Naive thymus-derived CD4-positive, alpha-beta T cell (primary cell): ENCODE measurements at regions not wholly inside any gene's neighbourhood (a gene's known extent, or its start where the extent isn't known, plus 50 kb on each side); places are given as distances from the start of the nearest gene placed in this dataset.

Experiments
- ATAC-seq: fragments of 150-1000 bp; cut with Tn5 transposase; 2 replicates; pipeline ENCODE4 v1.10.0; 2021; ENCODE audit warnings: mild to moderate bottlenecking, moderate library complexity
- CTCF ChIA-PET: fragments of 350-600 bp; sonication (Branson Sonifier 250); formaldehyde crosslinking; loops from one replicate; lab custom pipeline; 2021; ENCODE audit warnings: antibody characterized with exemption; lab: Charles Lee
- POLR2A ChIA-PET: fragments of 350-600 bp; sonication (Branson Sonifier 250); formaldehyde crosslinking; loops from one replicate; lab custom pipeline; 2021; ENCODE audit warnings: antibody characterized with exemption, inconsistent platforms; lab: Charles Lee
- DNase-seq, 9 donors: peaks; one replicate each; pipeline versions ENCODE4 v3.0.0 to v3.0.0-alpha.2; 2020 to 2022; ENCODE audit warnings: mixed read lengths in 1 of 9
- H3K27ac ChIP-seq: one replicate; pipeline ENCODE4 v1.7.0; 2013; ENCODE audit warnings: mild to moderate bottlenecking, low read depth, low read length, moderate library complexity
- H3K27me3 ChIP-seq, 2 donors: one replicate each; pipeline ENCODE4 v1.7.0; 2013; ENCODE audit warnings: low read length in 2 of 2, mild to moderate bottlenecking in 2 of 2, moderate library complexity in 2 of 2; ENCODE audit not compliant: control insufficient read depth in 2 of 2, insufficient read depth in 2 of 2
- H3K36me3 ChIP-seq, 3 experiments: 1 replicate in 2 of 3; 2 replicates in 1 of 3; pipeline ENCODE4 v1.7.0; 2013; ENCODE audit warnings: low read length in 3 of 3, mild to moderate bottlenecking in 3 of 3, moderate library complexity in 1 of 3; ENCODE audit not compliant: insufficient read depth in 3 of 3, control insufficient read depth in 2 of 3
- H3K4me1 ChIP-seq, 2 donors: one replicate each; pipeline ENCODE4 v1.7.0; 2013; ENCODE audit warnings: low read length in 2 of 2, mild to moderate bottlenecking in 2 of 2, moderate library complexity in 1 of 2; ENCODE audit not compliant: control insufficient read depth in 2 of 2, insufficient read depth in 2 of 2
- H3K4me3 ChIP-seq: 2 replicates; pipeline ENCODE4 v1.7.0; 2013; ENCODE audit warnings: mild to moderate bottlenecking, low read length
- H3K9me3 ChIP-seq, 3 experiments: 1 replicate in 2 of 3; 2 replicates in 1 of 3; pipeline ENCODE4 v1.7.0; 2013; ENCODE audit warnings: low read length in 3 of 3; ENCODE audit not compliant: control insufficient read depth in 2 of 3
- H3K27ac Mint-ChIP-seq, 9 donors: one replicate each; pipeline ENCODE4 v1.8.0; 2020 to 2022; ENCODE audit warnings: mixed read lengths in 9 of 9, mild to moderate bottlenecking in 8 of 9, moderate library complexity in 5 of 9, inconsistent platforms in 2 of 9
- H3K27me3 Mint-ChIP-seq, 5 donors: one replicate each; pipeline ENCODE4 v1.8.0; 2021 to 2022; ENCODE audit warnings: mixed read lengths in 5 of 5, mild to moderate bottlenecking in 1 of 5
- H3K36me3 Mint-ChIP-seq, 5 donors: one replicate each; pipeline ENCODE4 v1.8.0; 2020 to 2022; ENCODE audit warnings: mixed read lengths in 5 of 5, mild to moderate bottlenecking in 3 of 5, inconsistent platforms in 1 of 5
- H3K4me1 Mint-ChIP-seq, 7 donors: one replicate each; pipeline ENCODE4 v1.8.0; 2020 to 2022; ENCODE audit warnings: mixed read lengths in 7 of 7, mild to moderate bottlenecking in 3 of 7, inconsistent platforms in 1 of 7
- H3K4me3 Mint-ChIP-seq, 10 donors: one replicate each; pipeline ENCODE4 v1.8.0; 2020 to 2022; ENCODE audit warnings: mild to moderate bottlenecking in 10 of 10, mixed read lengths in 10 of 10, moderate library complexity in 6 of 10, inconsistent platforms in 2 of 10
- H3K9me3 Mint-ChIP-seq, 11 donors: one replicate each; pipeline ENCODE4 v1.8.0; 2020 to 2022; ENCODE audit warnings: mixed read lengths in 11 of 11, mild to moderate bottlenecking in 4 of 11, inconsistent platforms in 1 of 11, moderate library complexity in 1 of 11
- intact Hi-C, 2 donors: fragments of 100-400 bp; cut with micrococcal nuclease; formaldehyde crosslinking; loops; one replicate each; pipeline ENCODE4 v1.15.1; 2023

- Mint-ChIP-seq H3K27ac (no peak overlapping the region), H3K27me3 (peaks cover 0 to 21% (median 0%) of the 10 kb centered on the region in 5 donors), H3K9me3 (peaks cover 0 to 5% (median 0%) of the 10 kb centered on the region in 11 donors), H3K4me3 (no peak overlapping the region), H3K4me1 (peaks cover 0 to 3% (median 0%) of the 10 kb centered on the region in 7 donors), H3K36me3 (peaks cover 0 to 3% (median 0%) of the 10 kb centered on the region in 5 donors)
- POLR2A ChIA-PET: no interaction called here
- Histone ChIP-seq H3K27ac (no peak overlapping the region), H3K36me3 (no peaks in the 10 kb centered on the region), H3K9me3 (no peaks in the 10 kb centered on the region), H3K4me3 (no peak overlapping the region), H3K27me3 (no peaks in the 10 kb centered on the region), H3K4me1 (no peaks in the 10 kb centered on the region)
- intact Hi-C loops: no loop called here
- ATAC-seq: no peak
- no peak for DNase-seq
- CTCF ChIA-PET: no interaction called here
These were observed 156.5 kb downstream of the MDFIC start for GRCh38 chr7:115078386-115078785.

- H3K27ac Mint-ChIP-seq: no peak overlapping the region
- DNase-seq: no peak
- Histone ChIP-seq H3K9me3 (no peaks in the 10 kb centered on the region), H3K4me3 (no peak overlapping the region), H3K4me1 (no peaks in the 10 kb centered on the region), H3K27me3 (no peaks in the 10 kb centered on the region), H3K36me3 (no peaks in the 10 kb centered on the region), H3K27ac (no peak overlapping the region)
- no peak overlapping the region for H3K4me3 Mint-ChIP-seq
- no peak for ATAC-seq
- H3K36me3 Mint-ChIP-seq: peaks cover 0 to 4% (median 0%) of the 10 kb centered on the region in 5 donors
- ChIA-PET POLR2A (no interaction called here), CTCF (no interaction called here)
- no peaks in the 10 kb centered on the region for H3K27me3 Mint-ChIP-seq
- H3K9me3 Mint-ChIP-seq: peaks cover 0 to 3% (median 0%) of the 10 kb centered on the region in 11 donors
- H3K4me1 Mint-ChIP-seq: peaks cover 0 to 8% (median 0%) of the 10 kb centered on the region in 7 donors
- intact Hi-C loops: no loop called here
These were observed 148.4 kb downstream of the MDFIC start for GRCh38 chr7:115070311-115070710.
